ENCODE measurements at regions not wholly inside any gene's neighbourhood (a gene's known extent, or its start where the extent isn't known, plus 50 kb on each side); places are given as distances from the start of the nearest gene placed in this dataset.
A peak's percentile ranks its signal among the peaks of the same experiment; 100 is the strongest.

DNA sequence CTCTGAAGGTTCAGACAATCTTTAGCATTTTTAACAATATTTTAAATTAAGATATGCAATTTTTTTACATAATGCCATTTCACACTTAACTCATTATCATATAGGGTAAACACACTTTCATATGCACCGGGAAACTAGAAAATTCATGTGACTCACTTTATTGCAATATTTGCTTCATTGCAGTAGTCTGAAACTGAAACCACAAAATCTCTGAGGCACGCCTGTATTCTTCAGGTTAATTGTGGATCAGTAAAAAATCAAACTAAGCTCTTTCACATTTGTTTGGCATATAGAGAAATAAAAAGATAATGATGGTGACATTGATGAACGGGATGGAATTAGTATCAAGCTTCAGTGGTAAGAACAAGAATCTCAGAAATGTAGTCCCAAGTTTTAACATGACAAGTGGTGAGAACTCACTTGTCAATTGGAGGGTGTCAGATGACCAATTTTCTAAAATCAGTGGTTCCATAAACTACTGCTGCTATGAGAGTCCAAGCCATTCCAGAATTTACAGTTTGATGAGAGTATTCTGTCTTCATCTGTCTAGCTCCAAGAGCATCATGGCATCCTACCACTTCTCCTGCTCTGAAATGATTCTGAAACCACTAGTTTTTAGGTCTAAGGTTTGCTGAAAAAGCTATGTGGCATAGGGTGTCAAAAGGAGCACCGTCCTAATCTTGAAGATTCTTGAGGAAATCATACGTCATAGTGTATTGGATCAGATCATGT lies 281.0 kb downstream of the PTPRC start:
- H3K27me3 ChIP-seq (ENCODE audit: insufficient read depth, low read length) = no peaks in the 10 kb centered on the region
- ChIA-PET CTCF (ENCODE audit: partially characterized antibody) (no interaction called here), POLR2A (ENCODE audit: partially characterized antibody) (interaction anchor here (0.8 to 3.4 kb wide), 3 partner anchors 9 to 15 kb away, joined by 5 to 29 read pairs (median 5); no protein-coding TSS in a partner anchor)
- H3K4me1 ChIP-seq (ENCODE audit: insufficient read depth, low read length) = peaks cover 56% of the 10 kb centered on the region
- Mint-ChIP-seq H3K36me3 (no peaks in the 10 kb centered on the region), H3K4me1 (peaks cover 33 to 51% (median 38%) of the 10 kb centered on the region in 4 donors), H3K27me3 (no peaks in the 10 kb centered on the region), H3K27ac (peak overlapping the region in 6 of 7 donors; percentile 2 to 92 (median 80)), H3K4me3 (peak overlapping the region; percentile 51 to 83 (median 80)), H3K9me3 (no peaks in the 10 kb centered on the region)
- peak overlapping the region; percentile 2 to 4 for H3K4me3 ChIP-seq (ENCODE audit: low read length in 2 of 2)
- H3K36me3 ChIP-seq (ENCODE audit: insufficient read depth, low read length) = no peaks in the 10 kb centered on the region
- intact Hi-C loops (cut with micrococcal nuclease) = loop anchor here (1.0 kb wide), 1 partner anchor 15 kb away; no protein-coding TSS in a partner anchor
- H3K27ac ChIP-seq (ENCODE audit: low read depth, low read length) = peak overlapping the region; percentile 29
- DNase-seq = peak in 2 of 5 donors; percentile 19 to 32
- no peaks in the 10 kb centered on the region for H3K9me3 ChIP-seq (ENCODE audit: control insufficient read depth in 1 of 2, low read length in 2 of 2)

DNA sequence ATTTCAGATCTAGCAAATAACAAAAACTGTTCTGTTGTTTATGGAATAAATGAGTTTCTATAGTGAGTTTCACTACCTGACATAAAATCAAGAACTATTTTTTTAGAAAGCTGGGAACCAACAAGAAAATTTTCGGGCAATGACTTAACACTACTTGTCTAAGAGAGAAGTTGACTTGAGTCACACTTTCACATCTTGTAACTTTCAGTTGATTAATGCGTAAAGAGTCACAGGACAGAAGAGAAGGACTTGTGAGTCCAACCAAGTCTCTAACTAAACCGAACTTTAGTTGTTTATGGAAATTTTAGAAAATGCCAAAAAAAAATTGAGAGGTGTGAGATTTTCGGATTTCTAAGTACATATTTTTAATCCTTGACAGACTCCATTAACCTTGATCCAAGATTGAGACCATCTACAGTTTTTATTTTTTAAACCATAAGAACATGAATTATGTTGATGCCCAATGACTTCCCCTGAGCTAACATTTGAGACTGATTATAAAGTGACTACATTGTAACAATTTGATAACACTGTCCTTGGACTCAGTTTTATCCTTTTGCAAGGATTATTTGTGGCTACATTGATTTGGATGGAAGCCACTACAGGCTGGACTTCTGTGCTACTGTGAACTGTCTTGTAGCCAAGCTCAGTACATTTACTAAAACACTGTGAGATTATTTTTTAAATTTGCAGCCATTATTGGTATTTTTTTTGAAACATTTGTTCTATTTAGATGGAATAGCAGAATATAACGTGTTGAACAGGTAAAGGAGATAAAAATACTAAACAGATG lies 284.0 kb downstream of the PTPRC start:
- Histone ChIP-seq H3K4me3 (ENCODE audit: low read length in 2 of 2) (no peak overlapping the region), H3K4me1 (ENCODE audit: insufficient read depth, low read length) (peaks cover 61% of the 10 kb centered on the region), H3K27me3 (ENCODE audit: insufficient read depth, low read length) (no peaks in the 10 kb centered on the region), H3K36me3 (ENCODE audit: insufficient read depth, low read length) (no peaks in the 10 kb centered on the region), H3K9me3 (ENCODE audit: control insufficient read depth in 1 of 2, low read length in 2 of 2) (no peaks in the 10 kb centered on the region), H3K27ac (ENCODE audit: low read depth, low read length) (no peak overlapping the region)
- no peaks in the 10 kb centered on the region for H3K36me3 Mint-ChIP-seq
- H3K4me3 Mint-ChIP-seq = peak overlapping the region in 6 of 8 donors; percentile 16 to 53 (median 34)
- DNase-seq = no peak
- no peaks in the 10 kb centered on the region for H3K27me3 Mint-ChIP-seq
- intact Hi-C loops (cut with micrococcal nuclease) = no loop called here
- ChIA-PET CTCF (ENCODE audit: partially characterized antibody) (no interaction called here), POLR2A (ENCODE audit: partially characterized antibody) (interaction anchor here (0.5 kb wide), 1 partner anchor 767 kb away, joined by 3 read pairs; no protein-coding TSS in a partner anchor)
- H3K9me3 Mint-ChIP-seq = no peaks in the 10 kb centered on the region
- peaks cover 33 to 42% (median 37%) of the 10 kb centered on the region in 4 donors for H3K4me1 Mint-ChIP-seq
- peak overlapping the region in 4 of 7 donors; percentile 8 to 64 (median 48) for H3K27ac Mint-ChIP-seq

DNA sequence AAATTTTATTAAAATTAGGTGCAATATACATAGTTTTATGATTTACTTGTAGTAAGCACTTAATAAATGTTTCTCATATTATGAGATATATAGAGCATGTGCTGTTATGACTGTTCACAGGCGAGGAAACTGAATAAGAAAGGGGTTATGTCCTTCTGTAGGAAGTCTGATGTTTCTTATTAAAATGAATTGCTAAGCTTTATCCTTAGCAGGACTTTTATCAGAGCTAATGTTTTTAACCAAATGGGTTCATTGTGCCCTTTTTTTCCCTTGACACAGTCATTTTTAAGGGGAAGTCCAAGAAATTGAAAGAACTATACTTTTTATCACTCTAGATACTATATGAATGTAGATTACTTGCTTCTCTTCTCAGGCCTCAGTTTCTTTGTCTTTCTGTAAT lies 285.2 kb downstream of the PTPRC start:
- H3K27ac ChIP-seq (ENCODE audit: low read depth, low read length) = no peak overlapping the region
- Mint-ChIP-seq H3K9me3 (no peaks in the 10 kb centered on the region), H3K36me3 (no peaks in the 10 kb centered on the region), H3K4me3 (no peak overlapping the region), H3K4me1 (peaks cover 27 to 34% (median 29%) of the 10 kb centered on the region in 4 donors), H3K27ac (no peak overlapping the region), H3K27me3 (no peaks in the 10 kb centered on the region)
- no peaks in the 10 kb centered on the region for H3K36me3 ChIP-seq (ENCODE audit: insufficient read depth, low read length)
- no peak for DNase-seq
- intact Hi-C loops (cut with micrococcal nuclease) = no loop called here
- no peak overlapping the region for H3K4me3 ChIP-seq (ENCODE audit: low read length in 2 of 2)
- H3K27me3 ChIP-seq (ENCODE audit: insufficient read depth, low read length) = no peaks in the 10 kb centered on the region
- H3K4me1 ChIP-seq (ENCODE audit: insufficient read depth, low read length) = peaks cover 53% of the 10 kb centered on the region
- POLR2A ChIA-PET (ENCODE audit: partially characterized antibody) = interaction anchor here (0.7 kb wide), 1 partner anchor 9 kb away, joined by 3 read pairs; no protein-coding TSS in a partner anchor
- CTCF ChIA-PET (ENCODE audit: partially characterized antibody) = no interaction called here
- H3K9me3 ChIP-seq (ENCODE audit: control insufficient read depth in 1 of 2, low read length in 2 of 2) = no peaks in the 10 kb centered on the region

DNA sequence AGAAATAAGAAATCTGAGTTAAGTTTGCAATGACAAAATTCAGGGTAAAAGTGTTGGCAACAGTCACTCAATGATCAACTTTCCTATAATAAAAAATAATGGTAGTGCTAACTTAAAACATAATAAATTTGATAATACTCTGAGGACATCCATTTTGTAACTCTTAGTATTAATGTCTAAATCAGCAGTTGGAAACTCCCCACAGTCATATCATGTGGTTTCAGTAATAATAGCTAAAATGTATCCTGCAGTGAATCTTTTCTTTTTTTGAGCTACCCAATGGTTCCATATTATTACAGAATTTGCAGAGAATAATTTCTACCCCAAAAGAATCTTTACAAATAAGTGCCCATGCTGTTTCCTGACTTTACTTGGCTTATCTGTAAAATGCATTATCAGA lies 286.7 kb downstream of the PTPRC start:
- ChIA-PET CTCF (ENCODE audit: partially characterized antibody) (no interaction called here), POLR2A (ENCODE audit: partially characterized antibody) (interaction anchor here (0.6 to 1.5 kb wide), 2 partner anchors 11 to 43 kb away, joined by 3 to 7 read pairs; no protein-coding TSS in a partner anchor)
- intact Hi-C loops (cut with micrococcal nuclease) = no loop called here
- Histone ChIP-seq H3K4me1 (ENCODE audit: insufficient read depth, low read length) (peaks cover 53% of the 10 kb centered on the region), H3K27me3 (ENCODE audit: insufficient read depth, low read length) (no peaks in the 10 kb centered on the region), H3K9me3 (ENCODE audit: control insufficient read depth in 1 of 2, low read length in 2 of 2) (no peaks in the 10 kb centered on the region), H3K4me3 (ENCODE audit: low read length in 2 of 2) (no peak overlapping the region), H3K36me3 (ENCODE audit: insufficient read depth, low read length) (no peaks in the 10 kb centered on the region), H3K27ac (ENCODE audit: low read depth, low read length) (no peak overlapping the region)
- no peaks in the 10 kb centered on the region for H3K9me3 Mint-ChIP-seq
- H3K27ac Mint-ChIP-seq = no peak overlapping the region
- no peak for DNase-seq
- H3K4me1 Mint-ChIP-seq = peaks cover 25 to 34% (median 25%) of the 10 kb centered on the region in 4 donors
- H3K36me3 Mint-ChIP-seq = no peaks in the 10 kb centered on the region
- H3K27me3 Mint-ChIP-seq = no peaks in the 10 kb centered on the region
- H3K4me3 Mint-ChIP-seq = no peak overlapping the region

DNA sequence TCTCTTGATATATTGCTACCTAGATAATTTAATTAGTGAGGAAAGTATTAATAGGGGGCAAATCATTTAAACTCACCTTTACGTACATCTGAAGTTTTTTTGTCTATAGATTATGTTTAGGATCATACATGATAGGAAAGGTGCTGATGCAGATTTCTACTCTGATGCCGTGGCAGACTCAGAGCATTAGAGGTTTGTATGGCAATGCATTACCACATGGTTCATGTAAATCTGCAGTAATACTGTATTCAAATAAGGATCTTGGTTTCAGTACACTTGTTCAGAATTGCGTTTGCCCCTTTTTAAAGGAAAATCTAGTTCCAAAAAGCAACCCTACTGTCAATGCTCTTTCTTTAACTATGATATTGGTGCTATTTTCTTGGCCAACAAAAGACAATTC lies 288.3 kb downstream of the PTPRC start:
- intact Hi-C loops (cut with micrococcal nuclease) = no loop called here
- no peaks in the 10 kb centered on the region for H3K36me3 ChIP-seq (ENCODE audit: insufficient read depth, low read length)
- H3K27me3 ChIP-seq (ENCODE audit: insufficient read depth, low read length) = no peaks in the 10 kb centered on the region
- no peak overlapping the region for H3K4me3 ChIP-seq (ENCODE audit: low read length in 2 of 2)
- Mint-ChIP-seq H3K36me3 (no peaks in the 10 kb centered on the region), H3K4me3 (no peak overlapping the region), H3K9me3 (no peaks in the 10 kb centered on the region), H3K4me1 (peaks cover 20 to 28% (median 22%) of the 10 kb centered on the region in 4 donors), H3K27me3 (no peaks in the 10 kb centered on the region), H3K27ac (no peak overlapping the region)
- peaks cover 49% of the 10 kb centered on the region for H3K4me1 ChIP-seq (ENCODE audit: insufficient read depth, low read length)
- no peaks in the 10 kb centered on the region for H3K9me3 ChIP-seq (ENCODE audit: control insufficient read depth in 1 of 2, low read length in 2 of 2)
- H3K27ac ChIP-seq (ENCODE audit: low read depth, low read length) = no peak overlapping the region
- no peak for DNase-seq
- CTCF ChIA-PET (ENCODE audit: partially characterized antibody) = no interaction called here
- POLR2A ChIA-PET (ENCODE audit: partially characterized antibody) = interaction anchor here (1.3 kb wide), 1 partner anchor 9 kb away, joined by 5 read pairs; no protein-coding TSS in a partner anchor

DNA sequence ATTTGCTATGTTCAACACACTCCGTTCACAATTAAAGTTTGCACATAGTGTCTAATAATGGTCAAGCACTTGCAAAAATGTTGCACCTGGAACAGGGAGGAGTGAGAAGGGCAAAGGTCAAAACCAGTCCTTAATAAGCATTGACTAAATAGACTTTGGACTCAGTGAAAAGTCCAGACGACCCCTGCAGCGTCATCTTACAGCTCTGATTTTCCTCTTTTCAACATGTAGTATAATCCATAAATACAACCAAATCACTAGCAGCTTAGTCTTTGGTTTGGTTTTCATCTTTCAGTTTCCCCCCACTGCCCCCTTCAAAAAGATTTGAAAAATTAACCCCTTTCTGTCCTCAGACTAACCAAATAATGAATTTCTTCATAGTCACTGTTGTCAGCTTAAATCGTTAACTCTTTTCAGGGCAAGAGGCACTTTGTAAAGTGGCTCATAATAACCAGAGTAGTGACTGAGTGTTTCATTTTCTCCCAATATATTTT lies 290.3 kb downstream of the PTPRC start:
- POLR2A ChIA-PET (ENCODE audit: partially characterized antibody) = interaction anchor here (1.7 kb wide), 1 partner anchor 9 kb away, joined by 5 read pairs; no protein-coding TSS in a partner anchor

More for the DNA sequence above, 290.3 kb downstream of the PTPRC start:
- Histone ChIP-seq H3K36me3 (ENCODE audit: insufficient read depth, low read length) (no peaks in the 10 kb centered on the region), H3K9me3 (ENCODE audit: control insufficient read depth in 1 of 2, low read length in 2 of 2) (no peaks in the 10 kb centered on the region), H3K27me3 (ENCODE audit: insufficient read depth, low read length) (no peaks in the 10 kb centered on the region), H3K4me1 (ENCODE audit: insufficient read depth, low read length) (peaks cover 40% of the 10 kb centered on the region), H3K27ac (ENCODE audit: low read depth, low read length) (no peak overlapping the region), H3K4me3 (ENCODE audit: low read length in 2 of 2) (no peak overlapping the region)
- intact Hi-C loops (cut with micrococcal nuclease) = no loop called here
- Mint-ChIP-seq H3K9me3 (no peaks in the 10 kb centered on the region), H3K27me3 (no peaks in the 10 kb centered on the region), H3K4me3 (no peak overlapping the region), H3K36me3 (no peaks in the 10 kb centered on the region), H3K4me1 (peaks cover 12 to 26% (median 22%) of the 10 kb centered on the region in 4 donors), H3K27ac (no peak overlapping the region)
- no peak for DNase-seq
- CTCF ChIA-PET (ENCODE audit: partially characterized antibody) = no interaction called here
